ENCODE measurements at regions not wholly inside any gene's neighbourhood (a gene's known extent, or its start where the extent isn't known, plus 50 kb on each side); places are given as distances from the start of the nearest gene placed in this dataset.

- TF ChIP-seq CTCF (IDR thresholded peaks at IDR 0.05; ENCODE audit: insufficient read depth, low read length, poor library complexity, severe bottlenecking) (no peak), EZH2phosphoT487 (conservative IDR thresholded peaks at IDR 0.05; ENCODE audit: low read length) (no peak)
These were observed 182.7 kb upstream of the DCBLD2 start for GRCh38 chr3:99084156-99084555.

All from SU-DHL-6 (cell line).